ENCODE measurements at regions not wholly inside any gene's neighbourhood (a gene's known extent, or its start where the extent isn't known, plus 50 kb on each side); places are given as distances from the start of the nearest gene placed in this dataset.

DNA sequence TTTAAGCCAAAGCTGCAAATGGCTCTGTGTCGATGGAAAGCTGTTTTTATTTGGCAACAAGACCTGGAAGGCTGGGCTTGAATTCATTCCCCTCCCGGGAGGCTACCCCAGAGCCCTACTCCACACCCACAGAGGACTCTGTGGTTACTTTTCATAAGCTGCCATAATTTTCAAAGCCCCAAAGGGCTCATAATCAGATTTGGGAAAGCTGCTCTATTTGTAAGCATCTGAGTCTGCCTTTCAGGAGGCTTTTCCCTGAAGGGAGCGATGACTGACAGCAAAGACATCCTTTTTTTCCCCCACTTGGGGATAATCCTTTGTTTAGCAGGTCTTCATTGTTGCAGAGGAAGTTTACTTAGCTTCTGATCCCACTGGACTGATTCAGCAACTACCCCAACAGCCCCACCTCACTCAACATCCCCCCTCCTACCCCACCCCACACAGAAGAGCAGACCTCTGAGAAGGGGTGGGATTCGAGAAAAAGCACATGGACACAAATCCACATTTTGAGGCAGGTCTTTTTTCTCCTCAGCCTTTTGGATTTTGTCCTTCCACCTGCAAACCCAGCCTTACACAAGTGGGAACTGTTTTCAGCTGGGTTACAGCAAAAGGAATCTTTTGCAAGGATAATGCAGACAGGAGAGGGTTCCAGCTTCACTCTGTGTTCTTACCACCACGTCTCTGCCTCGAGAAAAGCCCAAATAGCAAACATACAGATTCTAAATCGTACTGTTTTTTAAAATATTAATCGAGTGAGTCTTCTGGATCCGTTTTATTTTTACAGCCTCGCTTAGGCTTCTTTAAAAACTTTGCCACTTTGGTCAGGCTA lies 244.4 kb upstream of the TUT7 start:
- no peak for FAIRE-seq
- DNase-seq (ENCODE audit: insufficient read length), result no peak

DNA sequence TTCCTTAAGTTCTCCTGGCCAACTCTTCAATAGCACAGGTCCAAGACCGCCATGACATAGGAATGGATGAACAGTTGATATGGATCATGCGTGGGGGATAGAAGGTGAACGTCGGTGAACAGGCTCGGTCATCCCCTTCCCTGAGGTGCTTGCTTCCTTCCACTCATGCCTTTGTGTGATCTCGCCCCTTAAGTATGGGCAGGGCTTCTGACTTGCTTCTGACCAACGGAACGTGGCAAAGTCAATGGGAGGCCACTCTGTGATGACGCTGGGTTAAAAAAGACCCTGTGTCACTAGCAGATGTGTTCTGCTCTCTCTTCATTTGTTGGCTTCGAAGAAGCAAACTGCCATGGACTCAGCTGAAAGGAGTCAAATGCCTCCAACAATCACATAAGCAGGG lies 240.5 kb upstream of the TUT7 start:
- no peak for FAIRE-seq
- DNase-seq (ENCODE audit: insufficient read length), result no peak

More for the DNA sequence above, 244.4 kb upstream of the TUT7 start:
- TF ChIP-seq TAF1 (IDR thresholded peaks at IDR 0.05; ENCODE audit: borderline replicate concordance, low read depth, low read length) (no peak), POLR2AphosphoS5 (IDR thresholded peaks at IDR 0.05; ENCODE audit: low read depth, low read length) (no peak), POLR2A (IDR thresholded peaks at IDR 0.05; ENCODE audit: low read depth, low read length) (no peak)

DNA sequence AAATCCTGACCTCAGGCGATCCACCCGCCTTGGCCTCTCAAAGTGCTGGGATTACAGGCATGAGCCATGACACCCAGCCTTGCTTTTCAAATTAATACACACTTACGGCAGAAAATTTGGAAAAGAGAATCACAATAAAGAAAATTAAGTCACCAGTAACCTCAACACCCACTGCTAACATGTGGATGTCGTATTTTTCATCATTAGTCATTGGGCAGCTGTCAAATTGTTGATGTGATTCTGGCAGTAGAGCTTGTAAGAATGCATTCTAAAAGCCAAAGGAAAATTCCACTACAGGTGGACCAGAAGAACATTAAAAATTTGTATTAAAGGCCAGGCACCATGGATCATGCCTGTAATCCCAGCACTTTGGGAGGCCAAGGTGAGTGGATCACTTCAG lies 237.3 kb upstream of the TUT7 start:
- FAIRE-seq (no peak), DNase-seq (ENCODE audit: insufficient read length) (no peak)

More for the DNA sequence above, 240.5 kb upstream of the TUT7 start:
- no peak for TF ChIP-seq POLR2A (IDR thresholded peaks at IDR 0.05; ENCODE audit: low read depth, low read length)
- TF ChIP-seq POLR2AphosphoS5 (IDR thresholded peaks at IDR 0.05; ENCODE audit: low read depth, low read length), result no peak
- TF ChIP-seq TAF1 (IDR thresholded peaks at IDR 0.05; ENCODE audit: borderline replicate concordance, low read depth, low read length), result no peak

DNA sequence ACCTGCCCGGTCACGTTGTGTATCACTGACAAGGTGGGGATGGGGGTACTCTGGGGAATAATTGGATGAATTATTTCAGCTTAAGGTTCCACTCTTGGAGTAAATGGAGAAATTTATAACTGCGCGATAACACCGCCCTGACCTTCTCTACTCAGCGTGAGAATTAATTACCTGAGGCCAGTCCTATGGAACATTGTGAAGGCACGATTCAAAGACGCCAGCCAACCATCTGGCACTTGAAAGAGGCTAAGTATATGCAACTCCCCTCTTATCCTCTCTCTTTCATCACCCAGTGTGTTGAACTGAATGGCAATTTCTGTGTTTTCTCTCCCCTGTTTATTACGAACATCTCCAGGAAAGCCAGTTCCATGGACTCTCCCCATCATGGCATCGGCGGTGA lies 235.5 kb upstream of the TUT7 start:
- FAIRE-seq (no peak), DNase-seq (ENCODE audit: insufficient read length) (no peak)
- TF ChIP-seq POLR2AphosphoS5 (IDR thresholded peaks at IDR 0.05; ENCODE audit: low read depth, low read length), result no peak
- no peak for TF ChIP-seq POLR2A (IDR thresholded peaks at IDR 0.05; ENCODE audit: low read depth, low read length)
- TF ChIP-seq TAF1 (IDR thresholded peaks at IDR 0.05; ENCODE audit: borderline replicate concordance, low read depth, low read length), result no peak

More for the DNA sequence above, 237.3 kb upstream of the TUT7 start:
- TF ChIP-seq POLR2AphosphoS5 (IDR thresholded peaks at IDR 0.05; ENCODE audit: low read depth, low read length) (no peak), POLR2A (IDR thresholded peaks at IDR 0.05; ENCODE audit: low read depth, low read length) (no peak), TAF1 (IDR thresholded peaks at IDR 0.05; ENCODE audit: borderline replicate concordance, low read depth, low read length) (no peak)

DNA sequence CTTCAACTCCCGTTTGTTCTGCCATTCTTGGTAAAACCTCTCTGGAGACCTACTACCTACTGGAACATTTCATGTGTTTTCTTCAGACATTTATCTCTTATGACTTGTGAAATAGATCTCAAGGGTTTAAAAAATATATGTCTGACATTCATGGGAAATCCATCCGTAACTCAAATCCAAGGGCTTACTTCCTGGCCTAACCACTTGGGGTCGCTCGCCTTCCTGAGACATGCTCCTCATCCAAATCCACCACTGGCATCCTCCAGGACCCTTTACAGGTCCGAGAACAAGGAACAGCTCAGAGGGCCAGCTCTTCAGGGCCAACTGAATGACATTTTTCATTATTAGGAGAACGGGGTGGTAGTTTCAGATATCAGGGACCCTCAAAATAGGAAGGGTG lies 235.1 kb upstream of the TUT7 start:
- no peak for TF ChIP-seq POLR2AphosphoS5 (IDR thresholded peaks at IDR 0.05; ENCODE audit: low read depth, low read length)
- no peak for TF ChIP-seq POLR2A (IDR thresholded peaks at IDR 0.05; ENCODE audit: low read depth, low read length)
- no peak for TF ChIP-seq TAF1 (IDR thresholded peaks at IDR 0.05; ENCODE audit: borderline replicate concordance, low read depth, low read length)
- FAIRE-seq (no peak), DNase-seq (ENCODE audit: insufficient read length) (no peak)

DNA sequence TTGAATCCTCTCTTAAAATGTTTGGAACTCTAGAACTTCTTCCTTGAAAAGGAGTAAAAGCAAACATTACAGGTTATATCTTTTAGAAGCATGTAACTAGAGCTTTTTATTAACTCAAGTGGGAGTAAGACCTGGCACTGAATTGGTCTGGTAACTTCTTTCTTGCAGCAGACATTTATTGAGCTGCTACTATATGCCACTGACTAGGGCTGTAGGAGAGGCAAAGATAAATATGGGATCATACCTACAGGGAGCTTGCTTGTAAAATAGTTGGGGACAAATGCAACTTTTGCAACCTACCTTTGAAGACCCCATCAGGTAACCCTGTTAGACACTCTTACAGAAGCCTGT lies 231.9 kb upstream of the TUT7 start:
- DNase-seq (ENCODE audit: insufficient read length), result no peak
- FAIRE-seq, result no peak
- no peak for TF ChIP-seq POLR2A (IDR thresholded peaks at IDR 0.05; ENCODE audit: low read depth, low read length)
- no peak for TF ChIP-seq TAF1 (IDR thresholded peaks at IDR 0.05; ENCODE audit: borderline replicate concordance, low read depth, low read length)
- TF ChIP-seq POLR2AphosphoS5 (IDR thresholded peaks at IDR 0.05; ENCODE audit: low read depth, low read length), result no peak

DNA sequence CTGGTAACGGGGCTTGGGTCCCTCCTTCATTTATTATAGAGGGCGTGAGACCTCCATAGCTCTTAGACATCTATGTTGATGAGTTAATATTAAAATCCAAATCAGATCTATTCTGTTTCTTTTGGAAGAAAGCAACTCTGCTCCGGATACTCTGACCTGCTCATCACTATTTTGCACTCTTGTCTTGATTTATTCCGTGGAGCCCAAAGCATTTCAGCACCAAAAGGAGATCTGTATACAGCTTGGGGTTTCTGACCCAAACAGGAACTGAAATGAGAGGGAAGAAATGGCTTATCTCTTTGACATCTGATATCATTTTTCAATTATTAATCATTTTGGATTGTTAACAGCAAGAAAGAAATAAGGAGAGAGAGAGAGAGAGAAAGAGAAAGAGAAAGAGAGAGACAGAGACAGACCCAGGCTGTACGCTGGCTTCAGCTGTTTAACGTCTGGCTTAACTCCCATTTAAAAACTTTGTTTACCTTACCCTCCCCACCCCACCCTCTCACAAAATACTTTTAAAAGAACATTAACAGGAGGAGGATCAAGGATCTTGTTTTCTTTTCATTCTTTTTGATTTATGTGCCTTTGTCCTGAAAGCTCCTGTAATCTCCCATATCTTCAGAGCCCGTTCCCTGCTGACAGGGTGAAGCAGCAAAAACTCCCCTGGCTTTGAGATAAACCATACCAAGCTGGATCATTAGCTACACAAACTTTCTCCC lies 231.4 kb upstream of the TUT7 start:
- DNase-seq (ENCODE audit: insufficient read length), result no peak
- no peak for TF ChIP-seq POLR2AphosphoS5 (IDR thresholded peaks at IDR 0.05; ENCODE audit: low read depth, low read length)
- TF ChIP-seq POLR2A (IDR thresholded peaks at IDR 0.05; ENCODE audit: low read depth, low read length), result no peak
- TF ChIP-seq TAF1 (IDR thresholded peaks at IDR 0.05; ENCODE audit: borderline replicate concordance, low read depth, low read length), result no peak
- FAIRE-seq, result no peak

DNA sequence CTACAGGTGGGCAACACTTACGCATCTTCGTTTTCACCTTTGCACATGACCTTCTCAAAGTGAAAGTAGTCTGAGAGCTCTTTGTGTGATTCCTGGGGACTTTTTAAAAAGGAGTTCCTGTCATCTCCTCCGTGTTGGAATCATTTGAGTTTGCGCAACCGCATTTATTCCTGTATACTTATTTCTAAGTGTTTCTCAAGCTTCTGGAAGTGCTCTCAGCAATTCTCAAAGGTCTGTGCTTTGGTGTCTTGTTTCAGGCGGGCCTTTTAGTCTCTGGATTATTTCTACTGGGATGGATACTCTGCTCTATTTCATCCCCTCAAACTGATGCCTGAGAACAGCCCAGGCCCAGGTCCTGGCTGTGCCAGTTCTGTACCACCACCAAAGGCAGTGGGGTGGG lies 226.5 kb upstream of the TUT7 start:
- TF ChIP-seq TAF1 (IDR thresholded peaks at IDR 0.05; ENCODE audit: borderline replicate concordance, low read depth, low read length) (no peak), POLR2AphosphoS5 (IDR thresholded peaks at IDR 0.05; ENCODE audit: low read depth, low read length) (no peak), POLR2A (IDR thresholded peaks at IDR 0.05; ENCODE audit: low read depth, low read length) (no peak)
- no peak for DNase-seq (ENCODE audit: insufficient read length)
- FAIRE-seq, result no peak

DNA sequence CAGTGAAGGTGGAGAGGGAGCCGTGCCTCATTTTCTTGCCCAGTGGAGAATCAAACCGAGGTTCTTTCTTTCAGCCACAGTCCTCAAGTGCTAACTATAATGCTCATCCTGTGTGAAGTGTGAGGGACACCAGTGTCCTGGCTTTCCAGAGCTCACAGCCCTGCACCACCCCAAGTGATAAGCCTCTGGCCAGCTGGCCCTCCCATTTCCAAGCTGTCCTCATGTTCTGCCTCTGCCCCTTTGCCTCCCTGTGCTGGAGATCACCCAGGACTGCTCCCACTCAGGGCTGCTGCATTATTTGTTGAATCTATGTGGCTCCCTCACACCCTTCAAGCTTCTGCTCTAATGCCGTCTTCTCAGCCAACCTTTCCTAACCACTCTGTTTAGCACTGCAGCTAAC lies 224.5 kb upstream of the TUT7 start:
- DNase-seq (ENCODE audit: insufficient read length) (no peak), FAIRE-seq (no peak)
- TF ChIP-seq TAF1 (IDR thresholded peaks at IDR 0.05; ENCODE audit: borderline replicate concordance, low read depth, low read length) (no peak), POLR2A (IDR thresholded peaks at IDR 0.05; ENCODE audit: low read depth, low read length) (no peak), POLR2AphosphoS5 (IDR thresholded peaks at IDR 0.05; ENCODE audit: low read depth, low read length) (no peak)

DNA sequence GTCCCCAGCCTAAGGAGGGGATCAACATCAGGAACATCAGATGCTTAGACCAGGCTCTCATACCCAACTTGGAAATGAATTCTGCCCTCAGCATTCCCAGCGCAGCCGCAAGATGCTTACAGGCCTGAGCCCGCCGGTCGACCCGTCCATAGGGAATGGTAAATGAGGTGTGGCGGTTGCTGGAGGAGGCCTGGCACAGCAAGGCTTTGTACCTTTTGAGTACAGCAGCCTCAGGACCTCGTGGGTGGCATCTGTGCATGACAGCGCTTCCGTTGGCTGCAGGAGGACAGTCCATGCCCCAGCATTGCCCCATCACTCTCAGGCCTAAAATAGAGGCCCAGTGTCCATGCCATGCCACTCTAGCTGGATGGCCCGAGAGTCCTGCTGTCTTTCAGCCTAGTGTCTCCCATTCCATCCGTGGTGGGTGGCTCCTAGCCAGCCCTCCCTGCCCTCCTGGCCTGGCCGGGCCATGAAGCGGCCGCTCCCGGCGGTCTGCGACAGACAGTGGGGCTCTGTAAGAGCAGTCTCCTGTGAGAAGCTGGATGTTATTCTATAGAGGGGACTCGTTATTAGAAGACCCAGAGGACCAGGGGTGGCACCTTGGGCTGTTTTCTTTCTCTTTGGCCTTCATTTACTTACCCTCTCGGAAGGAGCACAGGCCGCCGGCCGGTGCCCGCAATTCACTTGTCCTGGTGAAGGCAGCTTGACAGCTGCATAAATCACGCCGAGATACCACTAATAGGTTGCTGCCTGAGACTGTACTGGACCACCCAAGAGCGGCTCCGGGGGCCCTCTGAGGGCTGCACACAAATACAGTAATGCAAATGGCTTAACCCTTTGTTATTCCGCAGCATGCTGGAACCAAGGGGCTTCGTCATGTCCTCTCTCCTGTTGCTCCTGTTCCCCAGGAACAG lies 223.5 kb upstream of the TUT7 start:
- DNase-seq (ENCODE audit: insufficient read length) (no peak), FAIRE-seq (no peak)
- TF ChIP-seq TAF1 (IDR thresholded peaks at IDR 0.05; ENCODE audit: borderline replicate concordance, low read depth, low read length) (no peak), POLR2AphosphoS5 (IDR thresholded peaks at IDR 0.05; ENCODE audit: low read depth, low read length) (no peak), POLR2A (IDR thresholded peaks at IDR 0.05; ENCODE audit: low read depth, low read length) (no peak)

Data from GM12892 (cell line).